ENCODE measurements at regions not wholly inside any gene's neighbourhood (a gene's known extent, or its start where the extent isn't known, plus 50 kb on each side); places are given as distances from the start of the nearest gene placed in this dataset.

DNA sequence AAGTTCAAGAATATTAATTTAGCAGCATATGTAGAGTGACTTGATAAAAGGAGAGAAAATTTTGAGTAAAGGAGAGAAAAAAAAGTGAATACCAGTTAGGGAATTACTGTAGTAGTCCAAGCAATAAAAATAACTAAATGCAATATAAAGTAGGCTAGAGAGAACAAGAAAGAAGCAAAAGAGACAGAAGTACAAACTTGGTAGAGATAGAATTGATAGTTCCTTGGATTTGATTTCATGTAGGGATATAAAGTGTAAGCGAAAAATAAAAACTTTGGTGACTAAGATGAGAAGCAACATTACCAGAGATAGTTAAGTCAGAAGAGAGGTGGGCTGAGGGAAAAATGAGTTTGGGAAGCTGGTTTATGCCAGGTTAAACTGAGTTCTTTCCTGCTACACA is 252.4 kb downstream of the SEC23A start (continued):
- TF ChIP-seq, protein P1, sequence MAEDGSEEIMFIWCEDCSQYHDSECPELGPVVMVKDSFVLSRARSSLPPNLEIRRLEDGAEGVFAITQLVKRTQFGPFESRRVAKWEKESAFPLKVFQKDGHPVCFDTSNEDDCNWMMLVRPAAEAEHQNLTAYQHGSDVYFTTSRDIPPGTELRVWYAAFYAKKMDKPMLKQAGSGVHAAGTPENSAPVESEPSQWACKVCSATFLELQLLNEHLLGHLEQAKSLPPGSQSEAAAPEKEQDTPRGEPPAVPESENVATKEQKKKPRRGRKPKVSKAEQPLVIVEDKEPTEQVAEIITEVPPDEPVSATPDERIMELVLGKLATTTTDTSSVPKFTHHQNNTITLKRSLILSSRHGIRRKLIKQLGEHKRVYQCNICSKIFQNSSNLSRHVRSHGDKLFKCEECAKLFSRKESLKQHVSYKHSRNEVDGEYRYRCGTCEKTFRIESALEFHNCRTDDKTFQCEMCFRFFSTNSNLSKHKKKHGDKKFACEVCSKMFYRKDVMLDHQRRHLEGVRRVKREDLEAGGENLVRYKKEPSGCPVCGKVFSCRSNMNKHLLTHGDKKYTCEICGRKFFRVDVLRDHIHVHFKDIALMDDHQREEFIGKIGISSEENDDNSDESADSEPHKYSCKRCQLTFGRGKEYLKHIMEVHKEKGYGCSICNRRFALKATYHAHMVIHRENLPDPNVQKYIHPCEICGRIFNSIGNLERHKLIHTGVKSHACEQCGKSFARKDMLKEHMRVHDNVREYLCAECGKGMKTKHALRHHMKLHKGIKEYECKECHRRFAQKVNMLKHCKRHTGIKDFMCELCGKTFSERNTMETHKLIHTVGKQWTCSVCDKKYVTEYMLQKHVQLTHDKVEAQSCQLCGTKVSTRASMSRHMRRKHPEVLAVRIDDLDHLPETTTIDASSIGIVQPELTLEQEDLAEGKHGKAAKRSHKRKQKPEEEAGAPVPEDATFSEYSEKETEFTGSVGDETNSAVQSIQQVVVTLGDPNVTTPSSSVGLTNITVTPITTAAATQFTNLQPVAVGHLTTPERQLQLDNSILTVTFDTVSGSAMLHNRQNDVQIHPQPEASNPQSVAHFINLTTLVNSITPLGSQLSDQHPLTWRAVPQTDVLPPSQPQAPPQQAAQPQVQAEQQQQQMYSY (CRISPR knock-in tag; IDR thresholded peaks at IDR 0.05) = no peak

- Mint-ChIP-seq H3K9me3 (no peaks in the 10 kb centered on the region), H3K4me1 (no peaks in the 10 kb centered on the region; the same call in 1 of the 2 replicates), H3K36me3 (no peaks in the 10 kb centered on the region), H3K4me3 (no peak overlapping the region), H3K27ac (no peak overlapping the region), H3K27me3 (ENCODE audit: low read depth) (0 out of 2 replicates have a peak, but pooled peaks cover 4% of the 10 kb centered on the region)
- no peak for ATAC-seq
- no peak for TF ChIP-seq SP1 (CRISPR knock-in tag; conservative IDR thresholded peaks at IDR 0.05)
- TF ChIP-seq, protein P2, sequence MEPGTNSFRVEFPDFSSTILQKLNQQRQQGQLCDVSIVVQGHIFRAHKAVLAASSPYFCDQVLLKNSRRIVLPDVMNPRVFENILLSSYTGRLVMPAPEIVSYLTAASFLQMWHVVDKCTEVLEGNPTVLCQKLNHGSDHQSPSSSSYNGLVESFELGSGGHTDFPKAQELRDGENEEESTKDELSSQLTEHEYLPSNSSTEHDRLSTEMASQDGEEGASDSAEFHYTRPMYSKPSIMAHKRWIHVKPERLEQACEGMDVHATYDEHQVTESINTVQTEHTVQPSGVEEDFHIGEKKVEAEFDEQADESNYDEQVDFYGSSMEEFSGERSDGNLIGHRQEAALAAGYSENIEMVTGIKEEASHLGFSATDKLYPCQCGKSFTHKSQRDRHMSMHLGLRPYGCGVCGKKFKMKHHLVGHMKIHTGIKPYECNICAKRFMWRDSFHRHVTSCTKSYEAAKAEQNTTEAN (CRISPR knock-in tag; IDR thresholded peaks at IDR 0.05) = no peak
- POLR2A ChIA-PET = no interaction called here
- CTCF ChIA-PET = interaction anchor here (0.8 kb wide), 1 partner anchor 1226 kb away, joined by 3 read pairs; no protein-coding TSS in a partner anchor
- no peak for DNase-seq (ENCODE audit: low spot score)
Measured at GRCh38 chr14:38848243-38848935, 254.6 kb downstream of the SEC23A start.

GRCh38 chr14:38847161-38847560 is 255.9 kb downstream of the SEC23A start:
- CTCF ChIA-PET = no interaction called here
- Mint-ChIP-seq H3K4me1 (peaks cover 5% of the 10 kb centered on the region), H3K27me3 (ENCODE audit: low read depth) (0 out of 2 replicates have a peak, but pooled peaks cover 3% of the 10 kb centered on the region), H3K4me3 (no peak overlapping the region), H3K36me3 (no peaks in the 10 kb centered on the region), H3K27ac (no peak overlapping the region), H3K9me3 (no peaks in the 10 kb centered on the region)
- POLR2A ChIA-PET = no interaction called here
- no peak for DNase-seq (ENCODE audit: low spot score)
- ATAC-seq = no peak
- TF ChIP-seq ZSCAN18 (CRISPR knock-in tag; IDR thresholded peaks at IDR 0.05) = no peak
- no peak for TF ChIP-seq ZNF263 (CRISPR knock-in tag; IDR thresholded peaks at IDR 0.05; ENCODE audit: low read depth)
- TF ChIP-seq CTCF (IDR thresholded peaks at IDR 0.05) = no peak
- TF ChIP-seq ZNF396 (CRISPR knock-in tag; IDR thresholded peaks at IDR 0.05; ENCODE audit: borderline replicate concordance) = no peak
- no peak for TF ChIP-seq NFATC4 (CRISPR knock-in tag; IDR thresholded peaks at IDR 0.05)
- TF ChIP-seq CREB1 (CRISPR knock-in tag; IDR thresholded peaks at IDR 0.05) = no peak
- no peak for TF ChIP-seq TCF7 (CRISPR knock-in tag; IDR thresholded peaks at IDR 0.05; ENCODE audit: low read depth)
- no peak for TF ChIP-seq HMGA2 (CRISPR knock-in tag; IDR thresholded peaks at IDR 0.05)
- TF ChIP-seq ARID4B (CRISPR knock-in tag; IDR thresholded peaks at IDR 0.05; ENCODE audit: borderline replicate concordance) = no peak
- no peak for TF ChIP-seq SMAD4 (CRISPR knock-in tag; IDR thresholded peaks at IDR 0.05)
- TF ChIP-seq CREM (CRISPR knock-in tag; IDR thresholded peaks at IDR 0.05) = no peak
- TF ChIP-seq, protein P2 (CRISPR knock-in tag; IDR thresholded peaks at IDR 0.05) = no peak
- TF ChIP-seq NR2C2 (CRISPR knock-in tag; IDR thresholded peaks at IDR 0.05) = no peak
- TF ChIP-seq, protein P3, sequence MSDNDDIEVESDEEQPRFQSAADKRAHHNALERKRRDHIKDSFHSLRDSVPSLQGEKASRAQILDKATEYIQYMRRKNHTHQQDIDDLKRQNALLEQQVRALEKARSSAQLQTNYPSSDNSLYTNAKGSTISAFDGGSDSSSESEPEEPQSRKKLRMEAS (CRISPR knock-in tag; IDR thresholded peaks at IDR 0.05) = no peak
- TF ChIP-seq FOXJ3 (CRISPR knock-in tag; IDR thresholded peaks at IDR 0.05; ENCODE audit: borderline replicate concordance) = no peak

Measured in WTC11 (cell line).